Psoas muscle (tissue), 7 donors: ENCODE measurements at regions not wholly inside any gene's neighbourhood (a gene's known extent, or its start where the extent isn't known, plus 50 kb on each side); places are given as distances from the start of the nearest gene placed in this dataset.
"Not testable (repeated sequence)": the region's sequence is repeated elsewhere in the genome, so short reads cannot be mapped to it uniquely, and the experiment has no call there.

Source experiments
- ATAC-seq, 4 donors: fragments of 200-7000 bp; cut with Tn5 transposase; one replicate each; pipeline ENCODE4 v1.9.1; 2020; ENCODE audit warnings: moderate library complexity in 3 of 4, mild to moderate bottlenecking in 2 of 4
- DNase-seq, 2 donors: peaks; one replicate each; pipeline ENCODE4 v3.0.0-alpha.2; 2020
- H3K27ac ChIP-seq: fragments of 200-600 bp; one replicate; pipeline ENCODE4 v1.8.0; 2022
- H3K27me3 ChIP-seq, 3 donors: fragments of 200-600 bp in 1 of 3; one replicate each; pipeline versions ENCODE4 v1.6.1 to v1.8.0; 2013 to 2022; ENCODE audit warnings: low read length in 2 of 3, mild to moderate bottlenecking in 2 of 3, moderate library complexity in 1 of 3; ENCODE audit not compliant: insufficient read depth in 3 of 3
- H3K36me3 ChIP-seq, 2 donors: fragments of 200-600 bp in 1 of 2; one replicate each; pipeline versions ENCODE4 v1.6.1 to v1.8.0; 2013 to 2022; ENCODE audit warnings: low read depth in 1 of 2, mild to moderate bottlenecking in 1 of 2, moderate library complexity in 1 of 2; ENCODE audit not compliant: insufficient read depth in 1 of 2
- H3K4me1 ChIP-seq: fragments of 200-600 bp; one replicate; pipeline ENCODE4 v1.8.0; 2022
- H3K4me3 ChIP-seq: fragments of 200-600 bp; one replicate; pipeline ENCODE4 v1.8.0; 2022; ENCODE audit warnings: mild to moderate bottlenecking
- H3K9me3 ChIP-seq: fragments of 200-600 bp; one replicate; pipeline ENCODE4 v1.8.0; 2022
- CTCF ChIP-seq: fragments of 200-600 bp; IDR thresholded peaks from one replicate; pipeline ENCODE4 v1.8.0; 2022; ENCODE audit warnings: antibody characterized with exemption
- WGBS, 3 donors: extraction: QIAGEN DNeasy Blood & Tissue Kit; methylation state at CpG; one replicate each; pipeline versions ENCODE4 v1.1.6 to v1.1.7; 2013; 5-methylcytosine and 5-hydroxymethylcytosine counted together
- intact Hi-C, 2 donors: fragments of 100-400 bp; cut with DNase I; formaldehyde crosslinking; loops; one replicate each; pipeline versions ENCODE4 v1.11.0 to v1.14.2; 2022
- donor health status: healthy with polysubstance abuse.
- donor health status: DM: no; HTN: no; CAD: no; lungs with moderate emphysema.
- donor health status: Bipolar disorder and iron deficiency.
- donor health status: healthy.
- donor health status: DM: yes; HTN: yes; CAD: no.
- donor health status: DM: no; HTN: no; CAD: no.
- donor health status: DM: yes; HTN: yes; CAD: no.

- DNase-seq = no peak
- ATAC-seq = no peak
- no peak for TF ChIP-seq CTCF
- Histone ChIP-seq H3K4me3 (no peak overlapping the region), H3K27me3 (no peaks in the 10 kb centered on the region), H3K9me3 (no peaks in the 10 kb centered on the region), H3K36me3 (no peaks in the 10 kb centered on the region), H3K27ac (no peak overlapping the region), H3K4me1 (no peaks in the 10 kb centered on the region)
- intact Hi-C loops = no loop called here
- WGBS, 3 donors = 77 to 90% (median 86%) methylated on average over 1 of the region's 1 CpG
These were observed 1520.1 kb downstream of the REEP3 start for GRCh38 chr10:65041307-65041706.

GRCh38 chr10:65042496-65042895 lies 1521.3 kb downstream of the REEP3 start:
- TF ChIP-seq CTCF = no peak
- no peaks in the 10 kb centered on the region for H3K9me3 ChIP-seq
- H3K36me3 ChIP-seq = no peaks in the 10 kb centered on the region
- ATAC-seq (no peak), DNase-seq (no peak)
- H3K4me1 ChIP-seq = no peaks in the 10 kb centered on the region
- H3K4me3 ChIP-seq = no peak overlapping the region
- no peak overlapping the region for H3K27ac ChIP-seq
- intact Hi-C loops = no loop called here
- H3K27me3 ChIP-seq = no peaks in the 10 kb centered on the region

GRCh38 chr10:65046831-65047230 lies 1525.6 kb downstream of the REEP3 start:
- no peaks in the 10 kb centered on the region for H3K9me3 ChIP-seq
- H3K36me3 ChIP-seq = no peaks in the 10 kb centered on the region
- intact Hi-C loops = no loop called here
- H3K27ac ChIP-seq = no peak overlapping the region
- H3K4me3 ChIP-seq = no peak overlapping the region
- DNase-seq (no peak), ATAC-seq (no peak)
- WGBS, 3 donors = 51 to 64% (median 59%) methylated on average over 1 of the region's 1 CpG
- no peaks in the 10 kb centered on the region for H3K4me1 ChIP-seq
- no peak for TF ChIP-seq CTCF
- no peaks in the 10 kb centered on the region for H3K27me3 ChIP-seq

GRCh38 chr10:65052111-65052510 lies 1530.9 kb downstream of the REEP3 start:
- DNase-seq, H3K36me3 ChIP-seq, H3K27me3 ChIP-seq, H3K9me3 ChIP-seq, H3K27ac ChIP-seq, H3K4me3 ChIP-seq, H3K4me1 ChIP-seq, ATAC-seq, intact Hi-C loops: not testable (repeated sequence)
- WGBS, 3 donors = 91 to 96% (median 95%) methylated on average over 11 to 18 of the region's 22 CpGs

- H3K27ac ChIP-seq, H3K4me3 ChIP-seq, intact Hi-C loops, H3K36me3 ChIP-seq, H3K9me3 ChIP-seq, ATAC-seq, H3K27me3 ChIP-seq, H3K4me1 ChIP-seq, DNase-seq: not testable (repeated sequence)
- WGBS, 3 donors = 83 to 91% (median 84%) methylated on average over 13 to 18 of the region's 18 CpGs
These were observed 1532.2 kb downstream of the REEP3 start for GRCh38 chr10:65053397-65053796.

GRCh38 chr10:65053831-65054351 lies 1532.7 kb downstream of the REEP3 start:
- H3K9me3 ChIP-seq, DNase-seq, H3K4me3 ChIP-seq, H3K36me3 ChIP-seq, H3K27ac ChIP-seq, H3K27me3 ChIP-seq, ATAC-seq, intact Hi-C loops, H3K4me1 ChIP-seq: not testable (repeated sequence)
- 55 to 77% (median 67%) methylated on average over 27 to 46 of the region's 46 CpGs for WGBS, 3 donors

- 87 to 92% (median 89%) methylated on average over 12 of the region's 12 CpGs for WGBS, 3 donors
These were observed 1533.5 kb downstream of the REEP3 start for GRCh38 chr10:65054701-65055100.

More at GRCh38 chr10:65054701-65055100, 1533.5 kb downstream of the REEP3 start:
- H3K27ac ChIP-seq, intact Hi-C loops, H3K36me3 ChIP-seq, H3K4me1 ChIP-seq, H3K9me3 ChIP-seq, DNase-seq, H3K4me3 ChIP-seq, ATAC-seq, H3K27me3 ChIP-seq: not testable (repeated sequence)
